Neural cell (in vitro differentiated cells): ENCODE measurements at regions not wholly inside any gene's neighbourhood (a gene's known extent, or its start where the extent isn't known, plus 50 kb on each side); places are given as distances from the start of the nearest gene placed in this dataset.

ENCODE experiments used
- H2AFZ ChIP-seq: fragments of 200-600, 300-800 bp; sonication (generic), shearing (Covaris generic); 2 replicates; pipeline ENCODE4 v1.6.0; 2014; ENCODE audit warnings: low read depth, mild to moderate bottlenecking, antibody characterized with exemption, low read length, moderate library complexity
- H3F3A ChIP-seq: fragments of 200-600 bp; shearing (Covaris generic); 2 replicates; pipeline ENCODE4 v1.6.1; 2016; ENCODE audit warnings: mild to moderate bottlenecking, moderate library complexity, mixed read lengths, antibody characterized with exemption, low read length; ENCODE audit not compliant: insufficient read depth, poor library complexity, severe bottlenecking
- H3K27ac ChIP-seq: fragments of 200-600, 300-800 bp; sonication (generic), shearing (Covaris generic); 2 replicates; pipeline ENCODE4 v1.5.1; 2014; ENCODE audit warnings: mild to moderate bottlenecking, low read length, moderate library complexity
- H3K27me3 ChIP-seq: fragments of 300-800, 200-600 bp; sonication (generic), shearing (Covaris generic); 2 replicates; pipeline ENCODE4 v1.6.0; 2014; ENCODE audit warnings: mild to moderate bottlenecking, low read depth, low read length, moderate library complexity; ENCODE audit not compliant: insufficient read depth
- H3K36me3 ChIP-seq: fragments of 300-800, 200-600 bp; sonication (generic), shearing (Covaris generic); 2 replicates; pipeline ENCODE4 v1.5.1; 2014; ENCODE audit warnings: mild to moderate bottlenecking, antibody characterized with exemption, low read length, moderate library complexity; ENCODE audit not compliant: insufficient read depth
- H3K4me2 ChIP-seq: fragments of 300-800, 200-600 bp; sonication (generic), shearing (Covaris generic); 2 replicates; pipeline ENCODE4 v1.6.0; 2014; ENCODE audit warnings: mild to moderate bottlenecking, low read length
- H3K4me3 ChIP-seq: fragments of 300-800, 200-600 bp; sonication (generic), shearing (Covaris generic); 2 replicates; pipeline ENCODE4 v1.5.1; 2014; ENCODE audit warnings: mild to moderate bottlenecking, low read length, moderate library complexity
- H3K79me2 ChIP-seq: fragments of 200-600 bp; shearing (Covaris generic); replicated peaks from 2 replicates; pipeline ENCODE4 v1.6.0; 2014; ENCODE audit warnings: mild to moderate bottlenecking, low read length, moderate library complexity; ENCODE audit not compliant: insufficient read depth
- H3K9ac ChIP-seq: fragments of 300-800, 200-600 bp; sonication (generic), shearing (Covaris generic); 2 replicates; pipeline ENCODE4 v1.6.1; 2016; ENCODE audit warnings: mild to moderate bottlenecking, low read length, mixed read lengths
- H3K9me2 ChIP-seq: fragments of 200-600 bp; shearing (Covaris generic); 2 replicates; pipeline ENCODE4 v1.6.1; 2016; ENCODE audit warnings: mild to moderate bottlenecking, low read length, mixed read lengths; ENCODE audit not compliant: insufficient read depth
- H3K9me3 ChIP-seq: fragments of 200-600, 300-800 bp; sonication (generic), shearing (Covaris generic); 2 replicates; pipeline ENCODE4 v1.6.1; 2016; ENCODE audit warnings: mild to moderate bottlenecking, mixed run types, low read length, moderate library complexity, mixed read lengths
- H4K20me1 ChIP-seq: fragments of 200-600 bp; shearing (Covaris generic); 2 replicates; pipeline ENCODE4 v1.6.1; 2016; ENCODE audit warnings: mild to moderate bottlenecking, mixed run types; ENCODE audit not compliant: insufficient read depth
- EP300 ChIP-seq: fragments of 450-650 bp; conservative IDR thresholded peaks from 2 replicates; pipeline ENCODE4 v1.6.1; 2014; ENCODE audit warnings: antibody characterized with exemption, mild to moderate bottlenecking, moderate library complexity; ENCODE audit not compliant: poor library complexity, severe bottlenecking
- EZH2 ChIP-seq: fragments of 200-600, 300-800 bp; shearing (Covaris generic), sonication (generic); IDR thresholded peaks from 2 replicates; pipeline ENCODE4 v1.6.1; 2014; ENCODE audit warnings: antibody characterized with exemption, low read length, borderline replicate concordance, mild to moderate bottlenecking; ENCODE audit not compliant: insufficient read depth, poor library complexity, severe bottlenecking
- MXI1 ChIP-seq: fragments of 450-650 bp; conservative IDR thresholded peaks from 2 replicates; pipeline ENCODE4 v1.6.1; 2014; ENCODE audit warnings: antibody characterized with exemption, mild to moderate bottlenecking; ENCODE audit not compliant: poor library complexity, severe bottlenecking
- POLR2AphosphoS5 ChIP-seq: IDR thresholded peaks from 2 replicates; pipeline ENCODE4 v1.6.1; 2012
- RAD21 ChIP-seq: fragments of 450-650 bp; conservative IDR thresholded peaks from 2 replicates; pipeline ENCODE4 v1.6.1; 2014; ENCODE audit warnings: antibody characterized with exemption, mild to moderate bottlenecking, moderate library complexity
- SMC3 ChIP-seq: fragments of 450-650 bp; conservative IDR thresholded peaks from 2 replicates; pipeline ENCODE4 v1.6.1; 2014; ENCODE audit warnings: antibody characterized with exemption, mild to moderate bottlenecking, moderate library complexity; ENCODE audit not compliant: poor library complexity
- TAF1 ChIP-seq: IDR thresholded peaks from 2 replicates; pipeline ENCODE4 v1.6.1; 2012; ENCODE audit warnings: low read depth
- TF ChIP-seq, protein P1 (sequence below): fragments of 450-650 bp; IDR thresholded peaks from 2 replicates; pipeline ENCODE4 v1.5.1; 2014; ENCODE audit warnings: antibody characterized with exemption, mild to moderate bottlenecking, moderate library complexity; ENCODE audit not compliant: poor library complexity, severe bottlenecking
- TF ChIP-seq, protein P2 (sequence below): IDR thresholded peaks from 2 replicates; pipeline ENCODE4 v1.6.1; 2012; ENCODE audit warnings: borderline replicate concordance

GRCh38 chr11:106242718-106243415 is 165.4 kb downstream of the AASDHPPT start:
- Histone ChIP-seq H3K27ac (no peak overlapping the region), H3K9me3 (no peaks in the 10 kb centered on the region), H3K79me2 (no peaks in the 10 kb centered on the region), H4K20me1 (no peaks in the 10 kb centered on the region), H2AFZ (no peak overlapping the region), H3K4me2 (no peak overlapping the region), H3K4me3 (no peak overlapping the region), H3K9ac (no peak overlapping the region), H3K27me3 (no peaks in the 10 kb centered on the region), H3K9me2 (no peaks in the 10 kb centered on the region), H3K36me3 (no peaks in the 10 kb centered on the region), H3F3A (no peaks in the 10 kb centered on the region)
- TF ChIP-seq EZH2 (no peak), RAD21 (no peak), MXI1 (no peak), SMC3 (no peak), TAF1 (no peak), POLR2AphosphoS5 (no peak), EP300 (no peak)
- TF ChIP-seq, protein P1, sequence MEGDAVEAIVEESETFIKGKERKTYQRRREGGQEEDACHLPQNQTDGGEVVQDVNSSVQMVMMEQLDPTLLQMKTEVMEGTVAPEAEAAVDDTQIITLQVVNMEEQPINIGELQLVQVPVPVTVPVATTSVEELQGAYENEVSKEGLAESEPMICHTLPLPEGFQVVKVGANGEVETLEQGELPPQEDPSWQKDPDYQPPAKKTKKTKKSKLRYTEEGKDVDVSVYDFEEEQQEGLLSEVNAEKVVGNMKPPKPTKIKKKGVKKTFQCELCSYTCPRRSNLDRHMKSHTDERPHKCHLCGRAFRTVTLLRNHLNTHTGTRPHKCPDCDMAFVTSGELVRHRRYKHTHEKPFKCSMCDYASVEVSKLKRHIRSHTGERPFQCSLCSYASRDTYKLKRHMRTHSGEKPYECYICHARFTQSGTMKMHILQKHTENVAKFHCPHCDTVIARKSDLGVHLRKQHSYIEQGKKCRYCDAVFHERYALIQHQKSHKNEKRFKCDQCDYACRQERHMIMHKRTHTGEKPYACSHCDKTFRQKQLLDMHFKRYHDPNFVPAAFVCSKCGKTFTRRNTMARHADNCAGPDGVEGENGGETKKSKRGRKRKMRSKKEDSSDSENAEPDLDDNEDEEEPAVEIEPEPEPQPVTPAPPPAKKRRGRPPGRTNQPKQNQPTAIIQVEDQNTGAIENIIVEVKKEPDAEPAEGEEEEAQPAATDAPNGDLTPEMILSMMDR = no peak
- TF ChIP-seq, protein P2, sequence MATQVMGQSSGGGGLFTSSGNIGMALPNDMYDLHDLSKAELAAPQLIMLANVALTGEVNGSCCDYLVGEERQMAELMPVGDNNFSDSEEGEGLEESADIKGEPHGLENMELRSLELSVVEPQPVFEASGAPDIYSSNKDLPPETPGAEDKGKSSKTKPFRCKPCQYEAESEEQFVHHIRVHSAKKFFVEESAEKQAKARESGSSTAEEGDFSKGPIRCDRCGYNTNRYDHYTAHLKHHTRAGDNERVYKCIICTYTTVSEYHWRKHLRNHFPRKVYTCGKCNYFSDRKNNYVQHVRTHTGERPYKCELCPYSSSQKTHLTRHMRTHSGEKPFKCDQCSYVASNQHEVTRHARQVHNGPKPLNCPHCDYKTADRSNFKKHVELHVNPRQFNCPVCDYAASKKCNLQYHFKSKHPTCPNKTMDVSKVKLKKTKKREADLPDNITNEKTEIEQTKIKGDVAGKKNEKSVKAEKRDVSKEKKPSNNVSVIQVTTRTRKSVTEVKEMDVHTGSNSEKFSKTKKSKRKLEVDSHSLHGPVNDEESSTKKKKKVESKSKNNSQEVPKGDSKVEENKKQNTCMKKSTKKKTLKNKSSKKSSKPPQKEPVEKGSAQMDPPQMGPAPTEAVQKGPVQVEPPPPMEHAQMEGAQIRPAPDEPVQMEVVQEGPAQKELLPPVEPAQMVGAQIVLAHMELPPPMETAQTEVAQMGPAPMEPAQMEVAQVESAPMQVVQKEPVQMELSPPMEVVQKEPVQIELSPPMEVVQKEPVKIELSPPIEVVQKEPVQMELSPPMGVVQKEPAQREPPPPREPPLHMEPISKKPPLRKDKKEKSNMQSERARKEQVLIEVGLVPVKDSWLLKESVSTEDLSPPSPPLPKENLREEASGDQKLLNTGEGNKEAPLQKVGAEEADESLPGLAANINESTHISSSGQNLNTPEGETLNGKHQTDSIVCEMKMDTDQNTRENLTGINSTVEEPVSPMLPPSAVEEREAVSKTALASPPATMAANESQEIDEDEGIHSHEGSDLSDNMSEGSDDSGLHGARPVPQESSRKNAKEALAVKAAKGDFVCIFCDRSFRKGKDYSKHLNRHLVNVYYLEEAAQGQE = no peak

DNA sequence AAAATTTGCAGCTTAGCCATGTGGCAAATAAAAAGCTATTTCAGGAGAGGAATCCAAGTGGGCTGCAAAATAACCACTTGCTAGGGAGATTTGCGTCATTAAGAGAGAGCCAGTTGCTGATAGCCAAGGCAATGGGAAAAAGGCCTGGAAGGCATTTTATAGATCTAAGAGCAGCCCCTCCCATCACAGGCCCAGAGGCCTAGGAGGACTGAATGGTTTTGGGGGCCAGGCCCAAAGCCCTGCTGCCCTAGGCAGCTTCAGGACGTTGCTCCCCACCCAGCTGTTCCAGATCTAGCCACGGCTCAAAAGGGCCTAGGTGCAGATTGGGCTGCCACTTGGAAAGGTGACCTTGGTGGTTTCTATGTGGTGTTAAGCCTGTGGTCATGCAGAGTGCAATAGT is 169.0 kb downstream of the AASDHPPT start:
- H3K9me3 ChIP-seq = no peaks in the 10 kb centered on the region
- H3K4me3 ChIP-seq = no peak overlapping the region
- no peaks in the 10 kb centered on the region for H3K36me3 ChIP-seq
- TF ChIP-seq SMC3 (no peak), EP300 (no peak), TAF1 (no peak), RAD21 (no peak), MXI1 (no peak), EZH2 (no peak), POLR2AphosphoS5 (no peak)
- TF ChIP-seq, protein P2 = no peak
- TF ChIP-seq, protein P1 = no peak
- no peaks in the 10 kb centered on the region for H3F3A ChIP-seq
- H3K4me2 ChIP-seq = no peak overlapping the region
- H3K27ac ChIP-seq = no peak overlapping the region
- H3K27me3 ChIP-seq = no peaks in the 10 kb centered on the region
- H3K9me2 ChIP-seq = no peaks in the 10 kb centered on the region
- H2AFZ ChIP-seq = no peak overlapping the region
- H4K20me1 ChIP-seq = no peaks in the 10 kb centered on the region
- H3K79me2 ChIP-seq = no peaks in the 10 kb centered on the region
- no peak overlapping the region for H3K9ac ChIP-seq
